ENCODE measurements at regions not wholly inside any gene's neighbourhood (a gene's known extent, or its start where the extent isn't known, plus 50 kb on each side); places are given as distances from the start of the nearest gene placed in this dataset.

GRCh38 chr2:42910645-42911405 lies 118.4 kb upstream of the HAAO start:
- no peak for DNase-seq

DNA sequence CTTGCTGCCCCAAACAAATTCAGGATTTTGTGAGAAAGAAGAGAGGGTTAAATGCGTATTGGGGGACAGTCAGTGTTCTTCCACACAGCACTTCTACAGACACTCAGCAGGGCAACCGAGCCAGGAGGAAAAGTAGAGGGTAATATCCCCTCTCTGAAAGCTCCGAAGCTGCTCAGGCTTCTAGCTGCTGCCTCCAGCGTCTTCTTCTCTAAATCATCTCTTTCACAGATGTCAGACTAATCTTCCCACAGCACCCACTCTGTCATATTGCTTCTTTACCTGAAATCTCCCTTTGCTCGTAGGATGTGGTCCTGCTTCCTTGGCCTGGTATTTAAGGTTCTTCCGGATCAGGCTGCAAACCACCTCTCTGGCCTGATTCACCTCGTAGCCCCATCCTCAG lies 117.6 kb upstream of the HAAO start:
- no peak for DNase-seq

GRCh38 chr2:42908518-42909200 lies 116.3 kb upstream of the HAAO start:
- DNase-seq, result no peak

- DNase-seq, result no peak
Measured at GRCh38 chr2:42907835-42908234, 115.5 kb upstream of the HAAO start.

GRCh38 chr2:42906557-42907411 lies 114.4 kb upstream of the HAAO start:
- DNase-seq, result no peak

GRCh38 chr2:42906111-42906556 lies 113.8 kb upstream of the HAAO start:
- no peak for DNase-seq

GRCh38 chr2:42905341-42906110 lies 113.1 kb upstream of the HAAO start:
- peak; percentile 37 for DNase-seq

DNA sequence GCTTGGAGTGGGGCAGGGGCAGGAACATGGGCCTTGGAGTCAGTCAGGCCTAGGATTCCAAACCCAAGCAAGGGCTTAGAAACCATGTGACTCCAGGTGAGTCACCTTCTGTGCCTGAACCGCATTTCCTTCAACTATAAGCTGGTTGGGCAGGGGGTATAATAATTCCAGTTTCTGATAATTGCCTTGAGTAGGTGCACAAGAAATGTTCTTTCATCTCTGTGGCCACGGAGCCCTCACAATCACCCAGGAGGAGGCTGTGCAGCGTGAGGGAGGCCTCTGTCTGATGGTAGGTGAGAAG lies 112.1 kb upstream of the HAAO start:
- no peak for DNase-seq

GRCh38 chr2:42903821-42904575 lies 111.6 kb upstream of the HAAO start:
- peak; percentile 78 for DNase-seq

DNA sequence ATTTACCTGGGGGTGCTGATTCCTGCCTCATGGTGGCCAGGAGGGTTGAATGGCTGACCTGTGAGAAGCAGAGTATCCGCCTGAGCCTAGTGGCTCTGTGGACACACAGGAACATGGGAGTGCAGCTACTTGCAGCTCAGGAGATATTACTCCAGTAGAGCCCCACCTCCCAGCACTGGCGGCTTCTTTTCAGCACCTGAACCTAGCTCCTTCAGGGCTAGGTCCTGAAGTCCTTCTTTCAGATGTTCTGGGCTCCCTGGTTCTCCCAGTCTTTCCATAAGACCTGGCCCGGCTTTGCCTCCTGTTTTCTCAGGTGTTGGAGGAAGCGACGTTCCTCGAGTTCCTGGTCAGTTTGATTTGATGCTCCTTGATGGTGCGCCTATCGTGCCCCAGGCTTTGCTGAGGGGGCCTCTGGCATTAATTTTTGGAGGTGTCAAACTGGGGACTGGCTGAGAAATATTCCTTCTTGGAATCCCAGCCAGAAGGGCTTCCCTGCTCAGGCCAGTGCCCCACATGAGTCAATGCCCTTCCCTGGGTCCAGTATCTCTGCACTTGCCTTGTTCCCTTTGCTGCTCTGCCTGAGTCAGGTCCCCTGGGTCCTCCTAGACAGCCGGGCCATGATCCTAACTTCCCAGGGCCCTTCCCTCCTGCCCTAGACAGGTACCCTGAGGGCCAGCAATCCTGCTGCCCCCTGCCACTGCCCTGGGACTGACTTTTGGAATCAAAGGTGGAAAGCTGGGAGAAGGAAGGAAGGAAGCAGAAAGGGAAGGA lies 110.7 kb upstream of the HAAO start:
- no peak for DNase-seq

- DNase-seq, result no peak
Measured at GRCh38 chr2:42901076-42901640, 108.8 kb upstream of the HAAO start.

- DNase-seq, result no peak
Measured at GRCh38 chr2:42900289-42900891, 108.0 kb upstream of the HAAO start.

- DNase-seq, result no peak
Measured at GRCh38 chr2:42897358-42897757, 105.0 kb upstream of the HAAO start.

- no peak for DNase-seq
Measured at GRCh38 chr2:42895791-42896135, 103.4 kb upstream of the HAAO start.

- DNase-seq, result no peak
Measured at GRCh38 chr2:42895134-42895790, 102.9 kb upstream of the HAAO start.

GRCh38 chr2:42893047-42893758 lies 100.8 kb upstream of the HAAO start:
- DNase-seq, result no peak

DNA sequence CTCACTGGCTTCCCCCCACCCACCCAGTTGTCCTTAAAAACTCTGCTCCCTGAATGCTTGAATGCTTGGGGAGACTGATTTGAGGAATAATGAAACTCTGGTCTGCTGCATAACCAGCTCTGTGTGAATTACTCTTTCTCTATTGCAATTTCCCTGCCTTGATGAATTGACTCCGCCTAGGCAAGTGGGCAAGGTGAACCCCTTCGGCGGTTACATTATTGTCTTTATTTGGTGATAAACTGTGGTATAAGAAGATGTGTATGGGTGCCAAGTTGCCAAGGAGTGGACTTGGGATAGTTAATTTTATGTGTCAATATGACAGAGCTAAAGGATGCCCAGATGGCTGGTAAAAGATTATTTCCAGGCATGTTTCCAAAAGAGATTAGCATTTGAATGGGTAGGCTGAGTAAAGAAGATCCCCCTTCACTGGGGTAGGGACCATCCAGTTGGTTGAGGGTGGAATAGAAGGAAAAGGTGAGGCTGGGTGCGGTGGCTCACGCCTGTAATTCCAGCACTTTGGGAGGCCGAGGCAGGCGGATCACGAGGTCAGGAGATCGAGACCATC lies 98.5 kb upstream of the HAAO start:
- DNase-seq, result no peak

DNA sequence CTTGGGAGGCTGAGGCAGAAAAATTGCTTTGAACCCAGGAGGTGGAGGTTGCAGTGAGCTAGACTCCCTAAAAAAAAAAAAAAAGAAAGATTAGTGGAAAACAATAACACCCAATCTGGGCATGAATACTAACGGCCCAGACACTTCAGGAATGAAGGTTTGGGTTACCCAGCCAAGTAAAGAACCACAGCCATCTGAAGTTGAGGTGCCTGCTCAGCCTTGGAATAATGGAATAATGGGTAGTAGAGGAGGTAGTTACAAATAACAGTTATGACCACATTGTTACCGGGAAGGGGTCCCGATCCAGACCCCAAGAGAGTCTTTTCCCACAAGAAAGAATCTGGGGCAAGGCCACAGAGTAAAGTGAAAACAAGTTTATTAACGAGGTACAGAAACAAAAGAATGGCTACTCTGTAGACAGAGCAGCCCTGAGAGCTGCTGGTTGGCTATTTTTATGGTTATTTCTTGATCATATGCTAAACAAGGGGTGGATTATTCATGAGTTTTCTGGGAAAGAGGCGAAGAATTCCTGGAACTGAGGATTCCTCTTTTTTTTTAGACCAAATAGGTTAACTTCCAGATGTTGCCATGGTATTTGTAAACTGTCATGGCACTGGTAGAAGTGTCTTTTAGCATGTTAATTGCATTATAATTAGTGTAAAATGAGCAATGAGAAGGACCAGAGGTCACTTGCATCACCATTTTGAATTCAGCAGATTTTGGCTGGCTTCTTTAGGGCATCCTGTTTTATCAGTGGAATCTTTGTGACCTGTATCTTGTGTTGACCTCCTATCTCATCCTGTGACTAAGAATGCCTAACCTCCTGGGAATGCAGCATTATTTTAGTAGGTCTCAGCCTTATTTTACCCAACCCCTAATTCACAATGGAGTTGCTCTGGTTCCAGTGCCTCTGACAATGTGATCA lies 96.2 kb upstream of the HAAO start:
- no peak for DNase-seq

Data from NCI-H2081 treated with DMSO at 0.1 percent for 48 hours (cell line).